ENCODE measurements at regions not wholly inside any gene's neighbourhood (a gene's known extent, or its start where the extent isn't known, plus 50 kb on each side); places are given as distances from the start of the nearest gene placed in this dataset.

DNA sequence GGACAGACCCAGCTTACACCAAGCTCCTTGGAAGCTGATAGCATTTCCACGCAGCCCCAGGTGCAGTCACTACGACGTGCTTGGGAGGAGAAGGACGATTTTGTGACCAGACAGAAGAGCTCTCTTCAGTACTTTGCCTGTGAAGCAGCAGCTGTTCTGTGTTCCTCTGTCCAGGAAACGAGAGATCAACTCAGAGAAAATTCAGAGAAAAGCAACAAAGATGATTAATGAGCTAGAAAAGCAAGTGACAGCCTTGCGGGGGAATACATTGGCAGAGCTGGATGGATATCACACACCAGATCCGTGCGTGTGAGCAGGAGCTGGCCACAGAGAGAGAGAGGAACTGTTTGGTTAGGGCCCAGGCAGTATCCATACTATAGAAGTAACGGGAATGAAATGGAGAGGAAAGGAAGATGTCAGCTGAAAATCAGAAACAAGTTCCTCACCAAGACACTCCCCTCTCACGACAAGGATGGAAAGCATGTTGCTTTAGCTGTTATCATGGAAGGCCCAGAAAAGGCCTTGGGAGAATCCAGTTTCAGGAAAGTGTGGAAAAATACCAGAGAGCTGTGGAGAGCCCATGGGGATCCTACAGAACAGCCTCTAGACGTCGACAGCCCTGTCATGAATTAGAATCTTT is 106.2 kb downstream of the TOMM20 start (continued):
- TF ChIP-seq, protein P1, sequence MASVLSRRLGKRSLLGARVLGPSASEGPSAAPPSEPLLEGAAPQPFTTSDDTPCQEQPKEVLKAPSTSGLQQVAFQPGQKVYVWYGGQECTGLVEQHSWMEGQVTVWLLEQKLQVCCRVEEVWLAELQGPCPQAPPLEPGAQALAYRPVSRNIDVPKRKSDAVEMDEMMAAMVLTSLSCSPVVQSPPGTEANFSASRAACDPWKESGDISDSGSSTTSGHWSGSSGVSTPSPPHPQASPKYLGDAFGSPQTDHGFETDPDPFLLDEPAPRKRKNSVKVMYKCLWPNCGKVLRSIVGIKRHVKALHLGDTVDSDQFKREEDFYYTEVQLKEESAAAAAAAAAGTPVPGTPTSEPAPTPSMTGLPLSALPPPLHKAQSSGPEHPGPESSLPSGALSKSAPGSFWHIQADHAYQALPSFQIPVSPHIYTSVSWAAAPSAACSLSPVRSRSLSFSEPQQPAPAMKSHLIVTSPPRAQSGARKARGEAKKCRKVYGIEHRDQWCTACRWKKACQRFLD (CRISPR knock-in tag; IDR thresholded peaks at IDR 0.05) = peak; percentile 64; the same call in 1 of the 2 replicates
- TF ChIP-seq SMAD2 (IDR thresholded peaks at IDR 0.05; ENCODE audit: low read depth, low read length) = no peak
- TF ChIP-seq PTTG1 (tag; IDR thresholded peaks at IDR 0.05; ENCODE audit: low read depth) = no peak
- TF ChIP-seq RAD21 (CRISPR knock-in tag; conservative IDR thresholded peaks at IDR 0.05 in 1 of 2, IDR thresholded peaks at IDR 0.05 in 1 of 2) = 0 out of 4 replicates have a peak, but pooled peaks of 1 of the 2 experiments have one; percentile 7
- no peak for TF ChIP-seq ZEB2 (IDR thresholded peaks at IDR 0.05)
- no peak for TF ChIP-seq RBM22 (IDR thresholded peaks at IDR 0.05; ENCODE audit: low read depth, low read length, poor library complexity, severe bottlenecking)
- no peak for TF ChIP-seq EZH2 (IDR thresholded peaks at IDR 0.05; ENCODE audit: borderline replicate concordance, low read depth, low read length)
- no peak for TF ChIP-seq ZNF644 (tag; IDR thresholded peaks at IDR 0.05; ENCODE audit: low read depth)
- TF ChIP-seq, protein P2, sequence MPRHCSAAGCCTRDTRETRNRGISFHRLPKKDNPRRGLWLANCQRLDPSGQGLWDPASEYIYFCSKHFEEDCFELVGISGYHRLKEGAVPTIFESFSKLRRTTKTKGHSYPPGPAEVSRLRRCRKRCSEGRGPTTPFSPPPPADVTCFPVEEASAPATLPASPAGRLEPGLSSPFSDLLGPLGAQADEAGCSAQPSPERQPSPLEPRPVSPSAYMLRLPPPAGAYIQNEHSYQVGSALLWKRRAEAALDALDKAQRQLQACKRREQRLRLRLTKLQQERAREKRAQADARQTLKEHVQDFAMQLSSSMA (CRISPR knock-in tag; IDR thresholded peaks at IDR 0.05) = no peak
- TF ChIP-seq HSF4 (CRISPR knock-in tag; IDR thresholded peaks at IDR 0.05; ENCODE audit: borderline replicate concordance) = no peak
- 0 out of 2 replicates have a peak, but pooled peaks have one; percentile 26 for TF ChIP-seq CXXC5 (CRISPR knock-in tag; IDR thresholded peaks at IDR 0.05)
- TF ChIP-seq CAMTA2 (CRISPR knock-in tag; conservative IDR thresholded peaks at IDR 0.05) = no peak
- no peak for TF ChIP-seq ZNF316 (IDR thresholded peaks at IDR 0.05)
- no peak for TF ChIP-seq ZNF584 (CRISPR knock-in tag; IDR thresholded peaks at IDR 0.05; ENCODE audit: low read depth)
- no peak for TF ChIP-seq ZNF184 (CRISPR knock-in tag; IDR thresholded peaks at IDR 0.05)
- TF ChIP-seq HDAC3 (IDR thresholded peaks at IDR 0.05; ENCODE audit: borderline replicate concordance, partially characterized antibody) = no peak
- TF ChIP-seq, protein P3, sequence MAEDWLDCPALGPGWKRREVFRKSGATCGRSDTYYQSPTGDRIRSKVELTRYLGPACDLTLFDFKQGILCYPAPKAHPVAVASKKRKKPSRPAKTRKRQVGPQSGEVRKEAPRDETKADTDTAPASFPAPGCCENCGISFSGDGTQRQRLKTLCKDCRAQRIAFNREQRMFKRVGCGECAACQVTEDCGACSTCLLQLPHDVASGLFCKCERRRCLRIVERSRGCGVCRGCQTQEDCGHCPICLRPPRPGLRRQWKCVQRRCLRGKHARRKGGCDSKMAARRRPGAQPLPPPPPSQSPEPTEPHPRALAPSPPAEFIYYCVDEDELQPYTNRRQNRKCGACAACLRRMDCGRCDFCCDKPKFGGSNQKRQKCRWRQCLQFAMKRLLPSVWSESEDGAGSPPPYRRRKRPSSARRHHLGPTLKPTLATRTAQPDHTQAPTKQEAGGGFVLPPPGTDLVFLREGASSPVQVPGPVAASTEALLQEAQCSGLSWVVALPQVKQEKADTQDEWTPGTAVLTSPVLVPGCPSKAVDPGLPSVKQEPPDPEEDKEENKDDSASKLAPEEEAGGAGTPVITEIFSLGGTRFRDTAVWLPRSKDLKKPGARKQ (CRISPR knock-in tag; IDR thresholded peaks at IDR 0.05) = no peak
- no peak for TF ChIP-seq NFYB (IDR thresholded peaks at IDR 0.05; ENCODE audit: extremely low read depth, insufficient read length)
- TF ChIP-seq, protein P4, sequence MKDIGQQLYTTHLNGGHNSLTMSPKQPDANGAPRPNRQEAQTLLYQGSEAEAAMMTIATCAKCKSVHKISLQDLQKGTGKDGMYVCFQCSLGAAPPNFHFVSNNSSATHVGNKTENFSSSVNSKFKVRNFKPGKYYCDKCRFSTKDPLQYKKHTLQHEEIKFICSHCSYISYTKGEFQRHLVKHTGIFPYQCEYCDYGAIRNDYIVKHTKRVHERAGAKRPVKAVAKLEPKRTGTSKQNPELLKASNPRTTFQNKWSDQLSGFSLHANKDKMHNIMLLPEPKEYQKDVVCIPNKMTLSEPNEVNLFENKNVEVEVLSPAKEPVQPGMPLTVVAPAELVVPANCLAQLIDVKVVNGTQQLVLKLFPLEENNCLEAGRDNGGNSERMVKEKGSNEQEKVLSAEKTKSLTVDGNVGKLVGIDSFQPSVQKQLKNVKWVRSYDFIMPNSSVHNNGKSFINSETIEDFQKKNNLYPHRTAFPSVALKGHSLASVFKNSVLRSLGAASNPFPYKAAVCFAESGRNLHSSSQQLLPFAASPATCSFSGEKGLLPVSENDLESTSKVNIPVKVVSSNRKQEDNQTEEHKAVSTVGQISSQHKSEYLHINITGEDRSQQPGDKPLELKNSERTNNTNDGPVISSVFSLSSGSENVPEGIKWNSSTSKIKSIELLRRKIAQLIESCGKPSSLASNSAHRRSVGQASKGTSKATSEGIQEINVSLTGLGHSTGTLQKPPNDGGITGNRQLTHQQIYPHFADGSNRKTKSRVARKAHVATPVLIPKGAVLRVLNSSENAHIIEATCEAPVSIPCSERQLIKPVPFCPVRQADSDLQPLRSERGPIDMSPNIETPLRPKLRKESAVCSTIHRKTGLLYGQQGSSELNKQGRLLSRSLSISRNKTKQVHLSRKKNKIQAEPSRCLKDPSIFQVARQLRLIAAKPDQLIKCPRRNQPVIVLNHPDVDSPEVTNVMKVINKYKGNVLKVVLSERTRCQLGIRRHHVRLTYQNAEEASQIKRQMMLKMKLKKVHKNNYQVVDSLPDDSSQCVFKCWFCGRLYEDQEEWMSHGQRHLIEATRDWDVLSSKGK (CRISPR knock-in tag; IDR thresholded peaks at IDR 0.05) = no peak
- TF ChIP-seq, protein P5, sequence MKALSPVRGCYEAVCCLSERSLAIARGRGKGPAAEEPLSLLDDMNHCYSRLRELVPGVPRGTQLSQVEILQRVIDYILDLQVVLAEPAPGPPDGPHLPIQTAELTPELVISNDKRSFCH (CRISPR knock-in tag; IDR thresholded peaks at IDR 0.05) = no peak
- TF ChIP-seq, protein P5 (tag; IDR thresholded peaks at IDR 0.05) = no peak

Measured in K562 (cell line).